A549 (cell line): ENCODE measurements at regions not wholly inside any gene's neighbourhood (a gene's known extent, or its start where the extent isn't known, plus 50 kb on each side); places are given as distances from the start of the nearest gene placed in this dataset.

Source experiments
- ATAC-seq, 2 experiments: fragments of 200-7000 bp in 1 of 2; fragments of >200 bp in 1 of 2; cut with Nextera tagmentation in 1 of 2; cut with Tn5 transposase in 1 of 2; 3 replicates each; pipeline versions ENCODE4 v1.8.0 to v1.9.1; 2018 to 2020; ENCODE audit warnings: mild to moderate bottlenecking in 1 of 2, moderate library complexity in 1 of 2
- CTCF ChIA-PET: fragments of 300-600 bp; sonication (Branson Sonifier 250); formaldehyde crosslinking; extraction: SDS; loops from one replicate; lab custom pipeline; 2021; ENCODE audit warnings: antibody characterized with exemption, inconsistent platforms; lab: Yijun Ruan, JAX
- POLR2A ChIA-PET: fragments of 350-600 bp; formaldehyde crosslinking; extraction: SDS; loops from one replicate; lab custom pipeline; 2021; ENCODE audit warnings: antibody characterized with exemption, inconsistent platforms; lab: Yijun Ruan, JAX
- DNase-seq, 2 experiments: peaks; one replicate each; pipeline versions ENCODE4 v3.0.0 to v3.0.0-alpha.2; 2011 to 2016; ENCODE audit warnings: low read depth in 1 of 2, low spot score in 1 of 2
- FAIRE-seq: peaks from 2 replicates; lab custom pipeline; 2011; peaks lifted over from hg19 to GRCh38; lab: Jason Lieb, UNC
- H3K27ac ChIP-seq, 2 experiments: fragments of >200 bp; sonication (Bioruptor Twin); formaldehyde crosslinking; 3 replicates each; pipeline ENCODE4 v1.5.1; 2016 to 2017
- H3K4me1 ChIP-seq: fragments of >200 bp; sonication (Bioruptor Twin); formaldehyde crosslinking; 3 replicates; pipeline ENCODE4 v1.6.1; 2016
- H3K4me2 ChIP-seq: fragments of >200 bp; sonication (Bioruptor Twin); formaldehyde crosslinking; 3 replicates; pipeline ENCODE4 v1.6.1; 2016
- H3K4me3 ChIP-seq: fragments of >200 bp; sonication (Bioruptor Twin); formaldehyde crosslinking; 3 replicates; pipeline ENCODE4 v1.5.1; 2016
- H3K9me3 ChIP-seq: fragments of >200 bp; sonication (Bioruptor Twin); formaldehyde crosslinking; 3 replicates; pipeline ENCODE4 v1.6.1; 2016
- BCL3 ChIP-seq: fragments of >200 bp; sonication (Bioruptor Twin); formaldehyde crosslinking; IDR thresholded peaks from 3 replicates; pipeline ENCODE4 v1.6.1; 2016
- BHLHE40 ChIP-seq: IDR thresholded peaks from 2 replicates; pipeline ENCODE4 v1.6.1; 2012; ENCODE audit warnings: low read depth, low read length, inconsistent platforms
- CBX2 ChIP-seq: fragments of 200-600 bp; sonication (generic); IDR thresholded peaks from 2 replicates; pipeline ENCODE4 v1.6.1; 2016; ENCODE audit warnings: low read depth, mild to moderate bottlenecking, borderline replicate concordance
- CEBPB ChIP-seq, 2 experiments: fragments of >200 bp in 1 of 2; sonication (Bioruptor Twin) in 1 of 2; formaldehyde crosslinking in 1 of 2; IDR thresholded peaks; 2 replicates each; pipeline ENCODE4 v1.6.1; 2012 to 2016
- CHD2 ChIP-seq: fragments of 150-350 bp; IDR thresholded peaks from 2 replicates; pipeline ENCODE4 v1.6.1; 2014; ENCODE audit warnings: low read length; ENCODE audit not compliant: partially characterized antibody
- EHF ChIP-seq: fragments of 250-450 bp; sonication (Bioruptor Pico); IDR thresholded peaks from 2 replicates; pipeline ENCODE4 v1.5.0; 2020; ENCODE audit warnings: mild to moderate bottlenecking
- FOXS1 ChIP-seq: fragments of 250-450 bp; sonication (Bioruptor Pico); IDR thresholded peaks from 2 replicates; pipeline ENCODE4 v1.5.0; 2020; ENCODE audit warnings: mild to moderate bottlenecking, moderate library complexity
- HES2 ChIP-seq: fragments of >200 bp; sonication (Bioruptor Twin); formaldehyde crosslinking; IDR thresholded peaks from 2 replicates; pipeline ENCODE4 v1.6.1; 2016
- HOXB13 ChIP-seq: fragments of 250-450 bp; sonication (Bioruptor Pico); IDR thresholded peaks from 2 replicates; pipeline ENCODE4 v1.5.0; 2020; ENCODE audit warnings: low read depth, mild to moderate bottlenecking, moderate library complexity
- KDM1A ChIP-seq: fragments of 200-600 bp; sonication (generic); IDR thresholded peaks from 2 replicates; pipeline ENCODE4 v1.6.1; 2016; ENCODE audit warnings: low read depth, mild to moderate bottlenecking
- MAFK ChIP-seq: fragments of 450-650 bp; IDR thresholded peaks from 2 replicates; pipeline ENCODE4 v1.6.1; 2014; ENCODE audit not compliant: partially characterized antibody
- MAX ChIP-seq: IDR thresholded peaks from 2 replicates; pipeline ENCODE4 v1.6.1; 2012
- MAZ ChIP-seq: fragments of 150-350 bp; IDR thresholded peaks from 2 replicates; pipeline ENCODE4 v1.6.1; 2014; ENCODE audit warnings: antibody characterized with exemption, low read depth, low read length, borderline replicate concordance
- NFE2L2 ChIP-seq: fragments of 150-350 bp; conservative IDR thresholded peaks from 2 replicates; pipeline ENCODE4 v1.6.1; 2014; ENCODE audit warnings: low read length
- NR3C1 ChIP-seq: fragments of >200 bp; sonication (Bioruptor Twin); formaldehyde crosslinking; IDR thresholded peaks from 3 replicates; pipeline ENCODE4 v1.6.1; 2017
- PHF8 ChIP-seq: fragments of 200-600 bp; sonication (generic); IDR thresholded peaks from 2 replicates; pipeline ENCODE4 v1.6.1; 2016; ENCODE audit warnings: low read depth, mild to moderate bottlenecking, antibody characterized with exemption, moderate library complexity, borderline replicate concordance
- RAD21 ChIP-seq, 2 experiments: fragments of >200 bp in 1 of 2; sonication (Bioruptor Twin) in 1 of 2; formaldehyde crosslinking in 1 of 2; IDR thresholded peaks in 1 of 2; conservative IDR thresholded peaks in 1 of 2; 2 replicates in 1 of 2; 3 replicates in 1 of 2; pipeline ENCODE4 v1.6.1; 2012 to 2018; ENCODE audit warnings: inconsistent platforms in 1 of 2
- RARB ChIP-seq: fragments of 250-450 bp; sonication (Bioruptor Pico); IDR thresholded peaks from 2 replicates; pipeline ENCODE4 v1.8.0; 2021; ENCODE audit warnings: mild to moderate bottlenecking, moderate library complexity
- RFX5 ChIP-seq: fragments of 450-650 bp; IDR thresholded peaks from 2 replicates; pipeline ENCODE4 v1.7.1; 2014; ENCODE audit warnings: antibody characterized with exemption, mild to moderate bottlenecking, moderate library complexity
- SMC3 ChIP-seq: fragments of >200 bp; sonication (Bioruptor Twin); formaldehyde crosslinking; IDR thresholded peaks from 3 replicates; pipeline ENCODE4 v1.6.1; 2018; ENCODE audit warnings: inconsistent platforms
- TFCP2L1 ChIP-seq: fragments of 250-450 bp; sonication (Bioruptor Pico); IDR thresholded peaks from 2 replicates; pipeline ENCODE4 v1.5.0; 2021; ENCODE audit warnings: mild to moderate bottlenecking
- ZC3H11A ChIP-seq: fragments of 450-650 bp; IDR thresholded peaks from 2 replicates; pipeline ENCODE4 v1.6.1; 2014; ENCODE audit warnings: antibody characterized with exemption, mild to moderate bottlenecking
- ZSCAN20 ChIP-seq: fragments of 250-450 bp; sonication (Bioruptor Pico); IDR thresholded peaks from 2 replicates; pipeline ENCODE4 v1.8.0; 2022; ENCODE audit warnings: mild to moderate bottlenecking, moderate library complexity
- WGBS: methylation state at CpG from one replicate; pipeline ENCODE4 v1.1.6; 2017; ENCODE audit errors: missing lambda C conversion rate; 5-methylcytosine and 5-hydroxymethylcytosine counted together

GRCh38 chr11:26929806-26930517 lies 64.0 kb upstream of the FIBIN start:
- no peak overlapping the region for H3K4me2 ChIP-seq
- ATAC-seq (no peak), DNase-seq (no peak), FAIRE-seq (no peak)
- no peak overlapping the region for H3K27ac ChIP-seq
- no peaks in the 10 kb centered on the region for H3K9me3 ChIP-seq
- WGBS: 3% methylated on average over 3 of the region's 3 CpGs
- no peak overlapping the region for H3K4me3 ChIP-seq
- no peaks in the 10 kb centered on the region for H3K4me1 ChIP-seq
- CTCF ChIA-PET: no interaction called here
- TF ChIP-seq RFX5 (no peak), HES2 (no peak), ZC3H11A (no peak), EHF (CRISPR knock-in tag) (no peak), RARB (no peak), MAFK (no peak), HOXB13 (CRISPR knock-in tag) (no peak), BCL3 (no peak), ZSCAN20 (no peak), NFE2L2 (no peak), RAD21 (conservative IDR thresholded peaks at IDR 0.05 in 1 of 2, IDR thresholded peaks at IDR 0.05 in 1 of 2) (no peak), MAZ (no peak), CHD2 (no peak), KDM1A (no peak)
- POLR2A ChIA-PET: no interaction called here

- no peak for TF ChIP-seq BHLHE40
- H3K9me3 ChIP-seq: no peaks in the 10 kb centered on the region
- CTCF ChIA-PET: no interaction called here
- FAIRE-seq (no peak), ATAC-seq (no peak), DNase-seq (no peak)
- no peak overlapping the region for H3K27ac ChIP-seq
- H3K4me1 ChIP-seq: no peaks in the 10 kb centered on the region
- POLR2A ChIA-PET: no interaction called here
- H3K4me2 ChIP-seq: no peak overlapping the region
- 8% methylated on average over 1 of the region's 1 CpG for WGBS
- H3K4me3 ChIP-seq: no peak overlapping the region
Observed at GRCh38 chr11:26930518-26931247, 63.2 kb upstream of the FIBIN start.

- no peak for TF ChIP-seq FOXS1 (CRISPR knock-in tag)
- TF ChIP-seq SMC3: no peak
- TF ChIP-seq CEBPB (IDR thresholded peaks at IDR 0.05): no peak
- TF ChIP-seq NR3C1: no peak
- TF ChIP-seq MAX: no peak
- TF ChIP-seq PHF8: no peak
- TF ChIP-seq TFCP2L1 (CRISPR knock-in tag): no peak
- no peak for TF ChIP-seq CBX2
- no peak for TF ChIP-seq MAFK
- no peaks in the 10 kb centered on the region for H3K4me1 ChIP-seq
- no peak for DNase-seq
- H3K4me3 ChIP-seq: no peak overlapping the region
- POLR2A ChIA-PET: no interaction called here
- WGBS: 0% methylated on average over 1 of the region's 1 CpG
- no peak overlapping the region for H3K4me2 ChIP-seq
- CTCF ChIA-PET: no interaction called here
- H3K27ac ChIP-seq: no peak overlapping the region
- H3K9me3 ChIP-seq: no peaks in the 10 kb centered on the region
- ATAC-seq: no peak
- no peak for FAIRE-seq
Observed at GRCh38 chr11:26931248-26931631, 62.7 kb upstream of the FIBIN start.
